ENCODE measurements at regions not wholly inside any gene's neighbourhood (a gene's known extent, or its start where the extent isn't known, plus 50 kb on each side); places are given as distances from the start of the nearest gene placed in this dataset.
A peak's percentile ranks its signal among the peaks of the same experiment; 100 is the strongest.

GRCh38 chr3:177585271-177585670 lies 388.0 kb upstream of the TBL1XR1 start:
- H3K9me3 Mint-ChIP-seq (ENCODE audit: insufficient read depth) = peaks cover 14% of the 10 kb centered on the region
- DNase-seq (no peak), ATAC-seq (no peak)
- peaks cover 13% of the 10 kb centered on the region for H3K36me3 Mint-ChIP-seq (ENCODE audit: low read depth)
- ChIA-PET POLR2A (no interaction called here), CTCF (no interaction called here)
- no peak overlapping the region for H3K4me3 Mint-ChIP-seq
- no peaks in the 10 kb centered on the region for H3K27me3 Mint-ChIP-seq (ENCODE audit: low read depth)
- H3K4me1 Mint-ChIP-seq (ENCODE audit: low read depth) = peaks cover 16% of the 10 kb centered on the region
- H3K27ac Mint-ChIP-seq = no peak overlapping the region

- peaks cover 14% of the 10 kb centered on the region for H3K9me3 Mint-ChIP-seq (ENCODE audit: insufficient read depth)
- H3K4me3 Mint-ChIP-seq = no peak overlapping the region
- ChIA-PET POLR2A (no interaction called here), CTCF (interaction anchor here (1.0 to 1.2 kb wide), 2 partner anchors 25 to 38 kb away, joined by 3 read pairs; no protein-coding TSS in a partner anchor)
- H3K36me3 Mint-ChIP-seq (ENCODE audit: low read depth) = peaks cover 13% of the 10 kb centered on the region
- ATAC-seq (no peak), DNase-seq (no peak)
- H3K4me1 Mint-ChIP-seq (ENCODE audit: low read depth) = peaks cover 38% of the 10 kb centered on the region
- no peaks in the 10 kb centered on the region for H3K27me3 Mint-ChIP-seq (ENCODE audit: low read depth)
- H3K27ac Mint-ChIP-seq = no peak overlapping the region
Measured at GRCh38 chr3:177589041-177589650, 391.9 kb upstream of the TBL1XR1 start.

- H3K27me3 Mint-ChIP-seq (ENCODE audit: low read depth) = no peaks in the 10 kb centered on the region
- H3K4me3 Mint-ChIP-seq = no peak overlapping the region
- peaks cover 14% of the 10 kb centered on the region for H3K9me3 Mint-ChIP-seq (ENCODE audit: insufficient read depth)
- peaks cover 13% of the 10 kb centered on the region for H3K36me3 Mint-ChIP-seq (ENCODE audit: low read depth)
- DNase-seq = no peak
- POLR2A ChIA-PET = interaction anchor here (0.6 to 0.7 kb wide), 2 partner anchors 488 to 567 kb away, joined by 3 read pairs; no protein-coding TSS in a partner anchor
- peaks cover 41% of the 10 kb centered on the region for H3K4me1 Mint-ChIP-seq (ENCODE audit: low read depth)
- CTCF ChIA-PET = interaction anchor here (1.2 kb wide), 1 partner anchor 37 kb away, joined by 3 read pairs; no protein-coding TSS in a partner anchor
- peak; percentile 59 for ATAC-seq
- H3K27ac Mint-ChIP-seq = no peak overlapping the region
Measured at GRCh38 chr3:177589911-177590381, 392.7 kb upstream of the TBL1XR1 start.

GRCh38 chr3:177590826-177591225 lies 393.5 kb upstream of the TBL1XR1 start:
- H3K9me3 Mint-ChIP-seq (ENCODE audit: insufficient read depth) = peaks cover 8% of the 10 kb centered on the region
- no peaks in the 10 kb centered on the region for H3K27me3 Mint-ChIP-seq (ENCODE audit: low read depth)
- POLR2A ChIA-PET = interaction anchor here (0.6 kb wide), 1 partner anchor 568 kb away, joined by 3 read pairs; no protein-coding TSS in a partner anchor
- peak overlapping the region; percentile 80 for H3K27ac Mint-ChIP-seq
- DNase-seq (no peak), ATAC-seq (no peak)
- H3K4me3 Mint-ChIP-seq = no peak overlapping the region
- peaks cover 13% of the 10 kb centered on the region for H3K36me3 Mint-ChIP-seq (ENCODE audit: low read depth)
- peaks cover 46% of the 10 kb centered on the region for H3K4me1 Mint-ChIP-seq (ENCODE audit: low read depth)
- CTCF ChIA-PET = interaction anchor here (1.2 kb wide), 1 partner anchor 36 kb away, joined by 3 read pairs; no protein-coding TSS in a partner anchor

- H3K27ac Mint-ChIP-seq = peak overlapping the region; percentile 80
- CTCF ChIA-PET = interaction anchor here (1.4 kb wide), 1 partner anchor 11 kb away, joined by 4 read pairs; no protein-coding TSS in a partner anchor
- peaks cover 51% of the 10 kb centered on the region for H3K4me1 Mint-ChIP-seq (ENCODE audit: low read depth)
- peaks cover 5% of the 10 kb centered on the region for H3K9me3 Mint-ChIP-seq (ENCODE audit: insufficient read depth)
- peaks cover 13% of the 10 kb centered on the region for H3K36me3 Mint-ChIP-seq (ENCODE audit: low read depth)
- POLR2A ChIA-PET = no interaction called here
- ATAC-seq (peak; percentile 40), DNase-seq (no peak)
- no peaks in the 10 kb centered on the region for H3K27me3 Mint-ChIP-seq (ENCODE audit: low read depth)
- no peak overlapping the region for H3K4me3 Mint-ChIP-seq
Measured at GRCh38 chr3:177591379-177591778, 394.1 kb upstream of the TBL1XR1 start.

GRCh38 chr3:177594096-177594495 lies 396.8 kb upstream of the TBL1XR1 start:
- peaks cover 5% of the 10 kb centered on the region for H3K36me3 Mint-ChIP-seq (ENCODE audit: low read depth)
- no peak overlapping the region for H3K27ac Mint-ChIP-seq
- no peak overlapping the region for H3K4me3 Mint-ChIP-seq
- ChIA-PET CTCF (no interaction called here), POLR2A (no interaction called here)
- H3K4me1 Mint-ChIP-seq (ENCODE audit: low read depth) = peaks cover 75% of the 10 kb centered on the region
- H3K27me3 Mint-ChIP-seq (ENCODE audit: low read depth) = no peaks in the 10 kb centered on the region
- DNase-seq (no peak), ATAC-seq (no peak)
- no peaks in the 10 kb centered on the region for H3K9me3 Mint-ChIP-seq (ENCODE audit: insufficient read depth)

GRCh38 chr3:177595530-177596188 lies 398.4 kb upstream of the TBL1XR1 start:
- Mint-ChIP-seq H3K9me3 (ENCODE audit: insufficient read depth) (no peaks in the 10 kb centered on the region), H3K27me3 (ENCODE audit: low read depth) (no peaks in the 10 kb centered on the region), H3K4me1 (ENCODE audit: low read depth) (peaks cover 75% of the 10 kb centered on the region), H3K36me3 (ENCODE audit: low read depth) (peaks cover 4% of the 10 kb centered on the region), H3K27ac (no peak overlapping the region), H3K4me3 (no peak overlapping the region)
- ChIA-PET CTCF (interaction anchor here (0.8 to 1.2 kb wide), 2 partner anchors 182 to 545 kb away, joined by 3 read pairs; no protein-coding TSS in a partner anchor), POLR2A (no interaction called here)
- DNase-seq (no peak), ATAC-seq (no peak)

- ATAC-seq = no peak
- Mint-ChIP-seq H3K9me3 (ENCODE audit: insufficient read depth) (no peaks in the 10 kb centered on the region), H3K27ac (no peak overlapping the region), H3K36me3 (ENCODE audit: low read depth) (peaks cover 4% of the 10 kb centered on the region), H3K4me3 (no peak overlapping the region), H3K27me3 (ENCODE audit: low read depth) (no peaks in the 10 kb centered on the region), H3K4me1 (ENCODE audit: low read depth) (peaks cover 75% of the 10 kb centered on the region)
- ChIA-PET POLR2A (no interaction called here), CTCF (interaction anchor here (0.8 to 1.2 kb wide), 2 partner anchors 181 to 546 kb away, joined by 3 read pairs; no protein-coding TSS in a partner anchor)
- DNase-seq = no peak
Measured at GRCh38 chr3:177596248-177596815, 399.1 kb upstream of the TBL1XR1 start.

GRCh38 chr3:177596816-177597271 lies 399.6 kb upstream of the TBL1XR1 start:
- H3K36me3 Mint-ChIP-seq (ENCODE audit: low read depth) = peaks cover 4% of the 10 kb centered on the region
- no peaks in the 10 kb centered on the region for H3K27me3 Mint-ChIP-seq (ENCODE audit: low read depth)
- ChIA-PET POLR2A (interaction anchor here (1.3 kb wide), 1 partner anchor 236 kb away, joined by 5 read pairs; no protein-coding TSS in a partner anchor), CTCF (no interaction called here)
- H3K27ac Mint-ChIP-seq = peak overlapping the region; percentile 92
- peaks cover 72% of the 10 kb centered on the region for H3K4me1 Mint-ChIP-seq (ENCODE audit: low read depth)
- H3K9me3 Mint-ChIP-seq (ENCODE audit: insufficient read depth) = no peaks in the 10 kb centered on the region
- no peak overlapping the region for H3K4me3 Mint-ChIP-seq
- DNase-seq = no peak
- ATAC-seq = no peak

- peak; percentile 67 for DNase-seq
- ChIA-PET CTCF (interaction anchor here (1.2 to 1.5 kb wide), 5 partner anchors 11 to 237 kb away, joined by 3 to 5 read pairs (median 3); no protein-coding TSS in a partner anchor), POLR2A (interaction anchor here (1.3 kb wide), 1 partner anchor 237 kb away, joined by 5 read pairs; no protein-coding TSS in a partner anchor)
- Mint-ChIP-seq H3K9me3 (ENCODE audit: insufficient read depth) (no peaks in the 10 kb centered on the region), H3K36me3 (ENCODE audit: low read depth) (peaks cover 4% of the 10 kb centered on the region), H3K4me3 (peak overlapping the region; percentile 66), H3K27me3 (ENCODE audit: low read depth) (no peaks in the 10 kb centered on the region), H3K4me1 (ENCODE audit: low read depth) (peaks cover 70% of the 10 kb centered on the region), H3K27ac (peak overlapping the region; percentile 92)
- ATAC-seq = peak; percentile 85
Measured at GRCh38 chr3:177597311-177598096, 400.2 kb upstream of the TBL1XR1 start.
